ENCODE measurements at regions not wholly inside any gene's neighbourhood (a gene's known extent, or its start where the extent isn't known, plus 50 kb on each side); places are given as distances from the start of the nearest gene placed in this dataset.

- H3K9me3 Mint-ChIP-seq, result peaks cover 0 to 7% (median 0%) of the 10 kb centered on the region in 7 donors
- no peak for DNase-seq
- H3K27me3 Mint-ChIP-seq, result peaks cover 0 to 10% (median 8%) of the 10 kb centered on the region in 3 donors
- no peaks in the 10 kb centered on the region for H3K4me1 Mint-ChIP-seq
- no peaks in the 10 kb centered on the region for H3K36me3 Mint-ChIP-seq
- H3K27ac Mint-ChIP-seq, result no peak overlapping the region
- H3K4me3 Mint-ChIP-seq, result no peak overlapping the region
- no peak for ATAC-seq (ENCODE audit: low read depth in 2 of 2)
Observed at GRCh38 chr13:106814463-106814862, 246.5 kb upstream of the ARGLU1 start.

DNA sequence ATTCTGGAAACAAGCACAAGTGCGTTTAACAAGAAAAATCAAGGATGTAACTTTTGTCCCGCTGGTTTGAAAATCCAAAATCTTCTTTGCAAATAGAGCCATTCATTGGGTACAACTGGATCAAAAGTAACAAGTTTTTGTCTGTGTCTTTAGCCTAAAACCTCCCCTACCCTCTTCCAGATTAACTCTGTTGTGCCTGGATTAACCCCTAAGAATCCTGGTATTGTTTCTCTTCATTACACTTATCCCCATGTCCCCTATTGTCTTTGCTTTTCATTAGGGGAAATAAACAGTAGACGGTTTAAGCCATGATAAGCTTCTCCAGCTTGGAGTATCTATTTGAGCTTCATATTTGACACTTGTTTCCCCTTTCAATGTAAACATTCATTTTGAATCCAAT, 242.1 kb upstream of the ARGLU1 start:
- DNase-seq (no peak), ATAC-seq (ENCODE audit: low read depth in 2 of 2) (no peak)
- H3K27me3 Mint-ChIP-seq, result peaks cover 0 to 10% (median 3%) of the 10 kb centered on the region in 3 donors
- peak overlapping the region in 1 of 6 donors; percentile 12 for H3K27ac Mint-ChIP-seq
- no peaks in the 10 kb centered on the region for H3K4me1 Mint-ChIP-seq
- H3K9me3 Mint-ChIP-seq, result peaks cover 0 to 7% (median 0%) of the 10 kb centered on the region in 7 donors
- no peak overlapping the region for H3K4me3 Mint-ChIP-seq
- H3K36me3 Mint-ChIP-seq, result no peaks in the 10 kb centered on the region

- no peaks in the 10 kb centered on the region for H3K36me3 Mint-ChIP-seq
- no peak for DNase-seq
- no peak for ATAC-seq (ENCODE audit: low read depth in 2 of 2)
- H3K27me3 Mint-ChIP-seq, result peaks cover 0 to 3% (median 0%) of the 10 kb centered on the region in 3 donors
- no peaks in the 10 kb centered on the region for H3K9me3 Mint-ChIP-seq
- no peak overlapping the region for H3K27ac Mint-ChIP-seq
- no peak overlapping the region for H3K4me3 Mint-ChIP-seq
- no peaks in the 10 kb centered on the region for H3K4me1 Mint-ChIP-seq
Observed at GRCh38 chr13:106804991-106805390, 237.1 kb upstream of the ARGLU1 start.

DNA sequence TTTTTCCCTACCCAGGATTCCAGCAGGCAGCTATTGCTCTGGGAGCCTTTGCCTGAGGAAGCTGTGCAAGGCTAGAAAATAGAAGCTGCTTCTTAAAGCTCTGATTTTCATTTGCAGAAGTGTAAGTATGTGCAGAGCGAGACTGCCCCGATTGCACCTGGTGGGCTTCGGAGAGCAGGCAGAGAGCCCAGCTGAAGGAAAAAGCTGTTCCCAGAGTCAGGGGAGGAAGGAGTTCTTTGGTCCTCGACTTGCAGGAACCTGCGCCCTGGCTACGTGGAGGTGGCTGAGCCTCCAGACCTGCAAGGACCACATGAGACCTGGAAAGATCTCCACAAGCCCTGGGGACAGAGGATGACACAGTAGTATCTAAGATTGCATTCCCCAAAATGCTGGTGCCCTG, 235.0 kb upstream of the ARGLU1 start:
- H3K9me3 Mint-ChIP-seq, result no peaks in the 10 kb centered on the region
- ATAC-seq (ENCODE audit: low read depth in 2 of 2) (no peak), DNase-seq (no peak)
- no peak overlapping the region for H3K4me3 Mint-ChIP-seq
- H3K4me1 Mint-ChIP-seq, result no peaks in the 10 kb centered on the region
- H3K27me3 Mint-ChIP-seq, result peaks cover 0 to 5% (median 0%) of the 10 kb centered on the region in 3 donors
- H3K36me3 Mint-ChIP-seq, result no peaks in the 10 kb centered on the region
- no peak overlapping the region for H3K27ac Mint-ChIP-seq

DNA sequence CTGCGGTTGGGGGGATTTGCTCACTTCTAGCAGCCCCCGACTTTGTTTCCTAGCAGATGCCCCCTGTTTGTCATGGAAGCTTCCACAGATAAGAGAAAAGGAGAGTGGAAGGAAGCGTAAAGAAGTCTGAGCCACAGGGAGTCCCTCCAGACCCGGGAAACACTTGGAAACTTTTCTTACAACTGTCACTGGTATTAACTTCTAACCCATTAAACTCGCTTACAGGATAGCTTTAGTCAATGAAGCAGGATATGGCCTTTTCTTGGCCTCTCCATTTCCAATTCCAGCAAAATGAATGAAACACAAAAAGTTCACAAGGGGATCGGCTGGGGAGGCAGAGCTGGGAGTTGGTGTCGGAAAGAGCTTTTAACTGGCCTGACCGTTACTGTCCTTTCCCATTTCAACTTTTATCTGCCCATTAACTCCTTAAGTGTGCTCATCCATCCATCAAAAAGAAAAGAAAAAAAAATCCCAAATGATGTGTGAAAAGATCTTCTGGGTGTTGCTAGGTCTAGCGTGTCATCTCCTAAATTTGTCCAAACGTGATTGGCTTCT, 231.9 kb upstream of the ARGLU1 start:
- H3K36me3 Mint-ChIP-seq, result no peaks in the 10 kb centered on the region
- DNase-seq, result no peak
- peaks cover 0 to 12% (median 10%) of the 10 kb centered on the region in 3 donors for H3K4me1 Mint-ChIP-seq
- no peaks in the 10 kb centered on the region for H3K9me3 Mint-ChIP-seq
- ATAC-seq (ENCODE audit: low read depth in 2 of 2), result no peak
- no peak overlapping the region for H3K4me3 Mint-ChIP-seq
- peaks cover 0 to 7% (median 0%) of the 10 kb centered on the region in 3 donors for H3K27me3 Mint-ChIP-seq
- no peak overlapping the region for H3K27ac Mint-ChIP-seq

- Mint-ChIP-seq H3K27ac (peak overlapping the region in 2 of 6 donors; percentile 3 to 75), H3K9me3 (no peaks in the 10 kb centered on the region)
- ATAC-seq (ENCODE audit: low read depth in 2 of 2), result no peak
Observed at GRCh38 chr13:106797081-106797640, 229.2 kb upstream of the ARGLU1 start.

DNA sequence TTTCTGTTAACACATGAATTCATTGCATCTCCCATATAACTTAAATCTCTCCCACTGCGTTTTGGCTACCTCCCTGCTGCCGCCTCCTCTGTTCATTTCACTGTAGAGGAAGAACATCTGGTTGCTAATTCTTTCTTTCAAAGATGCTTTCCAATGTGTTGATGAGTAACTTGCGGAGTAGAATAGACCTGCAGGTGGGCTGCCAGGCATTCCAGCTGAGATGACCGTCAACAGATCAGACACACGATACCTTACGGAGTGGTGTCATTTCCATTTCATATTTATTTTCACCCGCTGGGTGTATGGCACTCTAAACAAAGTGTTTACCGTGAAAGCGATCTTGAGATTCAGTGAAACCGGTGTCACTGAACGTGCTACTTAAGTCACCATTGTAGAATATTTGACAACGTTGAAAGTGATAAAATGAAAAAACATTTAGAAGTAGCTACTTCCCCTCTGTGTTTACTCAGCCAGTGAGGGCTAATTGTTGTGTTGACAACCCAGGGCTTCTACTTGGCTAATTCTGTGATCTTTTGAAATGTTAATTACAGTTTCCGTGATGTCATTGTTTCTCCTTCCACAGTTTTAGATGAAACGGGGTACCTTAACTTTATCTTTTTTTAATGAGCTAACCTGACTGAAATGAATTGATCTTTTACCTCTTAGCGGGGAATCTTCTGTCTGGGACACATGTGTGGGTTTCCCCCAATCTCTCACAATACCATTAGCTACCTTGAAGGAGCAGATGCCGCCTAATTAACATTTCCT, 228.5 kb upstream of the ARGLU1 start:
- peak overlapping the region; percentile 55 to 84 (median 76) for H3K4me3 Mint-ChIP-seq
- peaks cover 0 to 12% (median 10%) of the 10 kb centered on the region in 3 donors for H3K4me1 Mint-ChIP-seq
- peak; percentile 5 for DNase-seq
- no peaks in the 10 kb centered on the region for H3K9me3 Mint-ChIP-seq
- no peaks in the 10 kb centered on the region for H3K36me3 Mint-ChIP-seq
- peak in 1 of 2 donors; percentile 64 for ATAC-seq (ENCODE audit: low read depth in 2 of 2)
- H3K27ac Mint-ChIP-seq, result peak overlapping the region in 4 of 6 donors; percentile 3 to 85 (median 72)
- peaks cover 0 to 10% (median 0%) of the 10 kb centered on the region in 3 donors for H3K27me3 Mint-ChIP-seq

More at GRCh38 chr13:106797081-106797640, 229.2 kb upstream of the ARGLU1 start:
- peaks cover 0 to 10% (median 0%) of the 10 kb centered on the region in 3 donors for H3K27me3 Mint-ChIP-seq
- no peaks in the 10 kb centered on the region for H3K36me3 Mint-ChIP-seq
- peak overlapping the region in 5 of 8 donors; percentile 55 to 84 (median 75) for H3K4me3 Mint-ChIP-seq
- DNase-seq, result no peak
- peaks cover 0 to 12% (median 10%) of the 10 kb centered on the region in 3 donors for H3K4me1 Mint-ChIP-seq

- no peaks in the 10 kb centered on the region for H3K9me3 Mint-ChIP-seq
- DNase-seq (no peak), ATAC-seq (ENCODE audit: low read depth in 2 of 2) (no peak)
- peak overlapping the region in 3 of 6 donors; percentile 3 to 68 (median 47) for H3K27ac Mint-ChIP-seq
- peak overlapping the region; percentile 55 to 84 (median 76) for H3K4me3 Mint-ChIP-seq
- H3K27me3 Mint-ChIP-seq, result peaks cover 0 to 10% (median 0%) of the 10 kb centered on the region in 3 donors
- peaks cover 0 to 12% (median 10%) of the 10 kb centered on the region in 3 donors for H3K4me1 Mint-ChIP-seq
- H3K36me3 Mint-ChIP-seq, result no peaks in the 10 kb centered on the region
Observed at GRCh38 chr13:106795847-106796246, 227.9 kb upstream of the ARGLU1 start.

GRCh38 chr13:106794117-106794516, 226.2 kb upstream of the ARGLU1 start:
- no peak overlapping the region for H3K4me3 Mint-ChIP-seq

GRCh38 chr13:106789911-106790310, 222.0 kb upstream of the ARGLU1 start:
- Mint-ChIP-seq H3K27ac (no peak overlapping the region), H3K9me3 (no peaks in the 10 kb centered on the region), H3K36me3 (no peaks in the 10 kb centered on the region), H3K27me3 (peaks cover 0 to 7% (median 0%) of the 10 kb centered on the region in 3 donors), H3K4me3 (no peak overlapping the region), H3K4me1 (no peaks in the 10 kb centered on the region)
- ATAC-seq (ENCODE audit: low read depth in 2 of 2) (no peak), DNase-seq (no peak)

More at GRCh38 chr13:106794117-106794516, 226.2 kb upstream of the ARGLU1 start:
- ATAC-seq (ENCODE audit: low read depth in 2 of 2), result no peak
- H3K36me3 Mint-ChIP-seq, result no peaks in the 10 kb centered on the region
- H3K4me1 Mint-ChIP-seq, result peaks cover 0 to 12% (median 10%) of the 10 kb centered on the region in 3 donors
- DNase-seq, result no peak
- H3K27ac Mint-ChIP-seq, result no peak overlapping the region
- H3K27me3 Mint-ChIP-seq, result peaks cover 0 to 10% (median 0%) of the 10 kb centered on the region in 3 donors
- H3K9me3 Mint-ChIP-seq, result no peaks in the 10 kb centered on the region

DNA sequence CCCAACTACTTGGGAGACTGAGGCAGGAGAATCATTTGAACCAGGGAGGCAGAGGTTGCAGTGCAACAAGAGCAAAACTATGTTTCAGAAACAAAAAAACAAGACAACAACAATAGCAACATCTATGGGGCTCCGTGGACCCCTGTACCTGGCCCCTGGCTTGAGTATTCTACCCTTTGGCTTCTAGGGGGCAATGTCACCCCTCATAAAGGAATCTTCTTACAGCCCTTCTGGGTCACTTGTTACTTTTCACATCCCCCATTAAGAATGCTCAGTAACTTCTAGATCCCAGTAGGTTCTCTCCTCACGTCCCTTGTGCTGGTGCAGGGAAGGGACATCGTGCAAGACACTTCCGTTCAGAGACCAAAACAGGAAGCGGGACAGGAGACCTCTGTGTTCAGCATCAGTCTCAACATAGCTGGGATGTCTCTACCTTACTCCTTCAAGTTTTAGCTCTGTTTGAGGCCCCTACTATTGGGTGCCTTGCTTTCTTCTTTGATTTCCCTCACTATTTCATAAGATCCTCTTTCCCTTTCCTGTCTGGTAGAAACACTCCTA, 218.1 kb upstream of the ARGLU1 start:
- ATAC-seq (ENCODE audit: low read depth in 2 of 2) (no peak), DNase-seq (no peak)
- no peaks in the 10 kb centered on the region for H3K9me3 Mint-ChIP-seq
- no peak overlapping the region for H3K27ac Mint-ChIP-seq
- no peak overlapping the region for H3K4me3 Mint-ChIP-seq
- H3K36me3 Mint-ChIP-seq, result no peaks in the 10 kb centered on the region
- no peaks in the 10 kb centered on the region for H3K4me1 Mint-ChIP-seq
- H3K27me3 Mint-ChIP-seq, result peaks cover 0 to 4% (median 0%) of the 10 kb centered on the region in 3 donors

DNA sequence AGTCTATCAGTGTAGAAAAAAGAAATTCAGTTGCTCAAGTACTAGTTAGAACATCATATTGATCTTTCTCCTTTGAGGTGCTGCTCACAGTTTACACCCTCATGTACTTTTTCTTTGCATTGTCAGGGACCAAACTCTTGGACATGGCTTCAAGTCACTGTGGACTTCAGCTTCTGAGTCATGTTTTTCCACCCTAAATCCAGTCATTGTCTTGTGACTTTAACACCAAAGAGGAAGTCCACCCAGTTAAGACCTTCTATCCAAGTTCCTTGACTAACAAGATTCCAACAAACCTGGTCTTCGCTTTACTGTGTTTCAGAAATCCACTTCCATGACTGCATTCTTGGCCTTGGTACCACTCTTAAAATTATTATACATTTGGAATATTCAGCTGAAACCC, 206.7 kb upstream of the ARGLU1 start:
- no peaks in the 10 kb centered on the region for H3K36me3 Mint-ChIP-seq
- H3K4me3 Mint-ChIP-seq, result no peak overlapping the region
- ATAC-seq (ENCODE audit: low read depth in 2 of 2), result no peak
- DNase-seq, result no peak
- H3K27ac Mint-ChIP-seq, result no peak overlapping the region
- no peaks in the 10 kb centered on the region for H3K4me1 Mint-ChIP-seq
- peaks cover 0 to 4% (median 0%) of the 10 kb centered on the region in 3 donors for H3K27me3 Mint-ChIP-seq
- peaks cover 0 to 16% (median 6%) of the 10 kb centered on the region in 7 donors for H3K9me3 Mint-ChIP-seq

- peaks cover 10 to 26% (median 13%) of the 10 kb centered on the region in 7 donors for H3K9me3 Mint-ChIP-seq
- DNase-seq, result no peak
- H3K4me1 Mint-ChIP-seq, result no peaks in the 10 kb centered on the region
- no peak overlapping the region for H3K4me3 Mint-ChIP-seq
- H3K36me3 Mint-ChIP-seq, result peaks cover 0 to 12% of the 10 kb centered on the region in 2 donors
- peaks cover 0 to 4% (median 0%) of the 10 kb centered on the region in 3 donors for H3K27me3 Mint-ChIP-seq
- ATAC-seq (ENCODE audit: low read depth in 2 of 2), result no peak
- H3K27ac Mint-ChIP-seq, result no peak overlapping the region
Observed at GRCh38 chr13:106772006-106772601, 204.2 kb upstream of the ARGLU1 start.
